Amniotic epithelial cell (primary cell): ENCODE measurements at regions not wholly inside any gene's neighbourhood (a gene's known extent, or its start where the extent isn't known, plus 50 kb on each side); places are given as distances from the start of the nearest gene placed in this dataset.
A peak's percentile ranks its signal among the peaks of the same experiment; 100 is the strongest.

Experiments
- DNase-seq: peaks from one replicate; pipeline ENCODE4 v3.0.0-alpha.2; 2010; ENCODE audit warnings: low read depth

- peak; percentile 70 for DNase-seq
Observed at GRCh38 chr4:120977435-120977997, 55.0 kb upstream of the PRDM5 start.

DNA sequence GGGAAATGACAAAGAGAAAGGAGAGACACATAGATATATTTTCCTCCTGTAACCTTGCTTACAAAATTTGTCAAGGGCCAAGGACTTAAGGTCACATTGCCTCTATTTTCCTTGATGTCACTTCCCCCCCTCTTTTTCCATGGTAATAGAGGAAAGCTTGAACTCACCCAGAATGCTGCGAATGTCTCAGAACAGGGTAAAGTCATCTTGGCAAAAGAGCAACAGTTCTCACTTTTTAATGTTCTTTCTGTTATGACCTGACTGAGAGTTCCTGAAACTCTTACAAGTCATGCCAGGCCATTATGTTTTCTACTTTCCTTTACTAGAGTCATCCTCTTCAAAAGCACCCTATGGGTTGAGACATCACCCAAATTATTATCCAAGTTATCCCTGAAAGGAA is 50.7 kb upstream of the PRDM5 start:
- no peak for DNase-seq
